ENCODE measurements at regions not wholly inside any gene's neighbourhood (a gene's known extent, or its start where the extent isn't known, plus 50 kb on each side); places are given as distances from the start of the nearest gene placed in this dataset.

GRCh38 chr1:47644212-47644573 is 206.3 kb downstream of the FOXD2 start:
- H3K27me3 ChIP-seq, result no peaks in the 10 kb centered on the region
- DNase-seq, result no peak
- peak overlapping the region; percentile 67 for H3K27ac ChIP-seq
- no peak for TF ChIP-seq CTCF (IDR thresholded peaks at IDR 0.05)
- H3K36me3 ChIP-seq, result no peaks in the 10 kb centered on the region
- no peaks in the 10 kb centered on the region for H3K9me3 ChIP-seq
- H3K4me1 ChIP-seq, result peaks cover 0 to 31% (median 21%) of the 10 kb centered on the region in 4 donors
- intact Hi-C loops (cut with DNase I; ENCODE audit: low total_unique reads), result no loop called here
- H3K4me3 ChIP-seq, result no peak overlapping the region

- intact Hi-C loops (cut with DNase I; ENCODE audit: low total_unique reads), result no loop called here
- no peaks in the 10 kb centered on the region for H3K27me3 ChIP-seq
- H3K4me1 ChIP-seq, result peaks cover 0 to 28% (median 21%) of the 10 kb centered on the region in 4 donors
- no peak overlapping the region for H3K4me3 ChIP-seq
- no peak for TF ChIP-seq CTCF (IDR thresholded peaks at IDR 0.05)
- no peak for DNase-seq
- no peaks in the 10 kb centered on the region for H3K9me3 ChIP-seq
- H3K36me3 ChIP-seq, result no peaks in the 10 kb centered on the region
- peak overlapping the region; percentile 67 for H3K27ac ChIP-seq
These were observed 207.3 kb downstream of the FOXD2 start for GRCh38 chr1:47645151-47645550.

- H3K36me3 ChIP-seq, result no peaks in the 10 kb centered on the region
- no peak overlapping the region for H3K27ac ChIP-seq
- DNase-seq, result no peak
- TF ChIP-seq CTCF (IDR thresholded peaks at IDR 0.05), result no peak
- intact Hi-C loops (cut with DNase I; ENCODE audit: low total_unique reads), result no loop called here
- no peaks in the 10 kb centered on the region for H3K9me3 ChIP-seq
- H3K27me3 ChIP-seq, result no peaks in the 10 kb centered on the region
- H3K4me1 ChIP-seq, result peaks cover 0 to 27% (median 21%) of the 10 kb centered on the region in 4 donors
- no peak overlapping the region for H3K4me3 ChIP-seq
These were observed 208.8 kb downstream of the FOXD2 start for GRCh38 chr1:47646676-47647075.

- H3K27me3 ChIP-seq, result no peaks in the 10 kb centered on the region
- H3K9me3 ChIP-seq, result no peaks in the 10 kb centered on the region
- no peak for DNase-seq
- no peak for TF ChIP-seq CTCF (IDR thresholded peaks at IDR 0.05)
- no peak overlapping the region for H3K4me3 ChIP-seq
- no peaks in the 10 kb centered on the region for H3K36me3 ChIP-seq
- H3K4me1 ChIP-seq, result peaks cover 0 to 34% (median 23%) of the 10 kb centered on the region in 4 donors
- intact Hi-C loops (cut with DNase I; ENCODE audit: low total_unique reads), result no loop called here
- no peak overlapping the region for H3K27ac ChIP-seq
These were observed 209.5 kb downstream of the FOXD2 start for GRCh38 chr1:47647327-47647845.

- no peak for TF ChIP-seq CTCF (IDR thresholded peaks at IDR 0.05)
- Histone ChIP-seq H3K27me3 (no peaks in the 10 kb centered on the region), H3K9me3 (no peaks in the 10 kb centered on the region), H3K36me3 (no peaks in the 10 kb centered on the region), H3K4me3 (no peak overlapping the region), H3K4me1 (peaks cover 0 to 39% (median 23%) of the 10 kb centered on the region in 4 donors), H3K27ac (peak overlapping the region in 1 of 2 donors; percentile 15)
- peak; percentile 19 to 64 for DNase-seq
- intact Hi-C loops (cut with DNase I; ENCODE audit: low total_unique reads), result no loop called here
These were observed 212.4 kb downstream of the FOXD2 start for GRCh38 chr1:47650205-47650604.

- Histone ChIP-seq H3K27ac (peak overlapping the region in 1 of 2 donors; percentile 15), H3K27me3 (no peaks in the 10 kb centered on the region), H3K36me3 (no peaks in the 10 kb centered on the region), H3K4me3 (no peak overlapping the region), H3K9me3 (no peaks in the 10 kb centered on the region), H3K4me1 (peaks cover 0 to 39% (median 25%) of the 10 kb centered on the region in 4 donors)
- peak; percentile 9 to 49 for DNase-seq
- TF ChIP-seq CTCF (IDR thresholded peaks at IDR 0.05), result no peak
- intact Hi-C loops (cut with DNase I; ENCODE audit: low total_unique reads), result no loop called here
These were observed 212.8 kb downstream of the FOXD2 start for GRCh38 chr1:47650611-47651010.
